GM19035 (cell line): ENCODE measurements at regions not wholly inside any gene's neighbourhood (a gene's known extent, or its start where the extent isn't known, plus 50 kb on each side); places are given as distances from the start of the nearest gene placed in this dataset.
A peak's percentile ranks its signal among the peaks of the same experiment; 100 is the strongest.

Experiments
- ATAC-seq: cut with Tn5 transposase; IDR thresholded peaks from one replicate; pipeline ENCODE4 v1.9.1; 2021; ENCODE audit not compliant: unreplicated experiment

DNA sequence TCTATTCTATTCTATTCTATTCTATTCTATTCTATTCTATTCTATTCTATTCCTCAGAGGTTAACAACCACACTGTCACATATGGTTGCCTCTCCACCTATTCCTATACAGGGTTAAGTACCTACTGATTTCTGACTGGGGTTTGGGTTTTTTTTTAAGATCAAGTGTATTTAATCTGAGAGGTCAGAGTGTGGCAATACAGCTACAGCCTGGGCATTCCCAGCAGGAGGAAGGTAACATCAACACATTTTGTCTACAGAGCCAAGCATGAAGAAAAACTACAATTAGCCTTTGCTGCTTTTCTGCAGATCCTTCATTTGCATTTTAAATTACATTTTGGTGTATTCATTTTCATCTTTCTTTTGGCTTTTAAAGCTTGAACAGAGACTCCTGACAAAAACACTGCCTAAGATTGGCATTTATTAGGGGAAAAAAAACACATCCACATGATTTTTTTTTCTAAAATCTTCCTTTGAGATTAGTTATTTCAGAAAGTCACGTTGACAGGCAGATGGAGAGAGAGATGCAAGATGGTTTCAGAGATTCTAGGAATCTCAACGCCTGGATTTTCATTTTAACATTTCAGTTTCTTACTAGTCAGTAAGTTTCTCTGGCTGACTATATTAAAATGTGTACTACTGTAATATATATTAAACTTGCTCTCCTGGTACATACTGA, 255.9 kb upstream of the TET2 start:
- no peak for ATAC-seq

DNA sequence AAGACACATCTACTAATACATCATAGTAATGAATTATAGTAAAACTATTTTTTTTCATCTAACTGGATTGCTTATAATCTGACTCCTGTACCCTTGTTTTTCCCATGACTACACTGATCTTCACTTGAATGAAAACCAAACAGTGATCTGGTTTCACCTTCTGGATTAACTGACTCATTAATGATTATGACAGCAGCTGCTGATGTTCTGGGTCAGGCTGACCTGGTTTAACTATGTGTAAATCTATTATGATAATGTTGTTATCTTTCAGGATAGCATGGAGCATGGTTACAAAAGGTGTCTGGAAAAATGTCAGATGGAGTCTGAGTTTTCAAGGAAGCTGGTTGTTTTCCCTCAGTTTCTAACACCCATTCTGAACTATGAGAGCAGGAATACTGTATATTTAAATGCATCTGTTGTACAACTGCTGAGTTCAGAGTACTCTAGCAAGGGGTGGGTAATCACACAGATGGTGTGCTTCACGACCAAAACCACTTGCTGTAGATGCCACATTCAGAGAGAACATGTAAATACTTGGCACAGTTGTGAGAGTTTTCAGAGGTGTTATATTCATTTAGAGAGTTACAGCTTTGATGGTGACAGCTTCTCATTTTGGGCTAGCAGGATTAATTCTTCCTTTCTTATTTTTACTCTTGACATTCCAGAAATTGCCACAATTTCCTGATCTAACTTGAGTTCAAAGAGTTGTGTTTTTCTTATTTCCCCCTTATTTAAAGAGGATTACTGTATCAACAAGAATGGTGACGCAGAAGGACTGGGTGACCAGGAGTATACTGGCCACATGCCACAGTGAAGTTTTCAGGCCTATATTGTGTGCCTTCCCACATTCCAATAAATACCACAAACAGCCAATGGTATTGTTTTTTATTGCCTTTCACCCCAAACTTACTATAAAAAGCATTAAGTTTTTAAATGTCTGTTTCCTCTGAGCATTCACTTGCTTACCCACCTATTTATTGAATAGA, 249.7 kb upstream of the TET2 start:
- peak; percentile 76 for ATAC-seq

DNA sequence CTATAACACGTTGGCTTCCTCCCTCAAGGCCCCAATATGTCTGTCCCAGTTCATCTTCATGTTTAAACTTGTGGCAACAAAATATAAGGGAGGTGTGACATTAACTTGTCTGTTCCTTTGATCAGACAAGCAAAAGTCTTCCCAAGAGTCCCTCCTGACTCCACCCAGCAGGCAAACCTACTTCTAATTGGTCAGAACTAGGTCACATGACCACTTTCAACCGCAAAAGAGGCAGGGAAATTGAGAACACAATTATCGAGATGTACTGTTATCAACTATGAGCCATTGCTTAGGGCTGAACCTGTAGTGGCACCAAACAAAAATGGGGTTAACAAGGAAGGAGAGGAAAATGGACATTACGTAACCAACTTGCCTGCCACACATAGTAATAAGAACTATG, 246.8 kb upstream of the TET2 start:
- ATAC-seq, result no peak

DNA sequence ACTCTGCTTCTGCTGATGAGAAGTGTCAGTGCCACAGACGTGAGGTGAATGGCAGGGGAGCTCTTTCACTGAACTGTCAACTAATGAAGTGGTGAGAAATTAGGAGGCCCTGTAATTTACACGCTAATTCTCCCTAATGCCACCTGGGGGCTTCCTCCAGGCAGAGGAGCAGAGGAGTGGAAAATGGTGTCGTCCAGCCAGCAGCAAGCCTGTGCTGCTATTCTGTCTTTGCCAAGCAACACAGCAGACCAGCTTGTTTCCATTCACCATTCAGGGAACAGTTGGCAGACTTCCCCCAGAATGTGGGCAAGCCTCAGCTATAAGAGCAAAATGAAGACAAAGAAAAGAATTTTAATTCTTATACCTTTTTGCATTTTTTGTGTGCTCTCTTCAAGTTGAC, 245.2 kb upstream of the TET2 start:
- no peak for ATAC-seq

DNA sequence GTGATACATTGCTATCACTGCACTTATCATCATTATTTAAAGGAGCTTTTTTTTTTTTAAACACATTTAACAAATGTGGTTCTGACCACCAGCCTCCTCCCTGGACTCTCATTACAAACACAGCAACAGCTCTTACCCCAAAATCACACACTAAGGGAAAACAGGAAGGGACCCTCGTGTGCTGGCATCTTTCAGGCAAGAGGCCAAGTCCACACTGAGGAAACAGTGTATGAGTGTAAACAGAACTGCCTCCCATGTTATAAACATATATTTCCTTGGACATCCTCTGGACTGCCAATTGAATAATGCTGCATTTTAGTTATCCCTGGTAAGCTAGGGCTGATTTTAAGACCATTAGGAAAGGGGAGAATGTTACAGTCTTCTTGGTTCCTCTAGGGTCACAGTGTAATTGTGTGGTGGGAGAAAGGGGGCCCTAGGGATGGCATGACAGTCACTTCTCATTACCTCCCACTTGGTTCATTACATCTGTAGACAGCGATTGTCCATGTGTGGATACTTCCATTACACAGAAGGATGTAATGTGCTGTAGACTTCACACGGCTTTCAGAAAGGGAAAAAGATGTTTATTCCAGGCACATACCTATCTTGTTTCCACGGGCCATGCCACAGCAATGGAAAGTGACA, 244.6 kb upstream of the TET2 start:
- no peak for ATAC-seq

DNA sequence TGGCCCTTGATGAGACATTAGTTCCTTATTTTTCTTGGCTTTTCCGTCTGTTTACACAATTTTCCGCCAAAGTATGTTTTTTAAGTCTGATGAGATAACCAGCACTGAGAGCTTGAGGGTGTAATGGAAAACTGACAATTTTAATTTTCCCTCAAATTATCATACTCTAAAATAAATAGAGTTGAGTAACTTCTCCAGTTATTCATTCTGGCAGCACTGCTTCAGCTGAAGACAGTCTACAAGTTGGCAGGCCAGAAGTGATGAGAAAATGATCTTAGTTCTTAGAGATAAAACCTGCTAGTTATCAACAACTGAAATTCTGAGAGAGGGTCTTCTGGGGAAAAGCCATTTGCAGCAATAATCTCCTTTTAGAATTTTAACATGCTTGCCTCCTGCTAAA, 241.6 kb upstream of the TET2 start:
- no peak for ATAC-seq

DNA sequence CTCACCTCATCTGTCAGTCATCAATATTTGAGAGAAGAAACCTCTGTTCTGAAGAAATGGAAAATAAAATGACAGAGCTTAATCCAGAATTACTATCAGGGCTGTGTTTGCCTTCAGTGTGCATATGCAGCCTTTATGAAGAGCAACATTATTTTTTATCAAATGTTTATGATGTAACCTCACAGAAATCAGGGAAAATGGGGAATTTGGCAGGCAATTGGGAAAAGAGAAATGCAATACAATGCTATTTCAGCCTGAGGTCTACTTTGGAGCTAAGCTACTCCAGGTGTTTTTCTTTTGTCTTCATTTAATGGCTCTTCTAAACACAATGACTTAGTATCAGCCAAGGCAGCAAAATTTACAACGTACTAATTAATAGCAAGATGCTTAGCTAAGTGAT, 241.1 kb upstream of the TET2 start:
- no peak for ATAC-seq

DNA sequence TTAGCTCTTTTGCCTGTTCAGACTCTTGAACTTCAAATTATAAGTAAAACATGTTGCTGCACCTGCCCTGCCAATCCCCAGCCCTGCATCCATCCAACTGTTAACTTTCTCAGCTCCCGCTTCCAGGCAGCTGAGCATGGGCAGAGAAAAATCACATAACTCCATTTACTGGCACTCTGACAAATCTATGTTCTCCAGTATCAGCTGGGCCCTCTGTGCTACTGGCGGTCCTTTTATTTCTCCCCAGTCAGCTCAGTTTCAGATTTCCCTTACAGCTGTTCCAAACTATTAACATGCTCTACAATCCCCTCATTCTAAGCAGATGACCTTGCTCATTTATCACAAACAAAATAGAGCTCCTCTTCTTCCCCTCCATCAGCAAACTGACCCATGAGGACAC, 240.4 kb upstream of the TET2 start:
- no peak for ATAC-seq

DNA sequence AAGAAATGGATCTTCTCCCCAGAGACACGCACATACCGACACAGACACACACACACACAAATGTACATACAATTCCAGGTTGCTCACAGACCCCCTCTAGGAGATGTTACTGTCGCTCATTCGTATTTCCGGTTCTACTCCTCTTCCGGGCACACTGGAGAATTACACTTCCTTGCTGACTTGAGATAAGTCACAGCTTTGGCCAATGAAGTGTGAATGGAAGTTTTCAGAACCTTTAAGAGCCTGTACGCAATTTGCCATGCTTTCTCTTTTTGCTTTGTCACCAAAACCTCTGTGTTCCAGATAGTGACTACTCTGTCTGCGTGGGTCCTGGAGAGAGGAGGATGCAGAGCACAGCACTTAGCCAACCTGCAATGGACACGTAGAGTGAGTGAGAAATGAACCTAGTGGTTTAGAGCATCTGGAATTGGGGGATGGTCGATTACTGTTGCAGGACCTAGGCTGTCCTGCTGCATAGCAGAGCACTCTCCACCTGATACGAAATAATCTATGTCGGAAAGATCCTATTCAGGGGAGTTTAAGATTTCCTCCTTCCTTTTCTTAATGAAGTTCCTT, 239.5 kb upstream of the TET2 start:
- ATAC-seq, result no peak

DNA sequence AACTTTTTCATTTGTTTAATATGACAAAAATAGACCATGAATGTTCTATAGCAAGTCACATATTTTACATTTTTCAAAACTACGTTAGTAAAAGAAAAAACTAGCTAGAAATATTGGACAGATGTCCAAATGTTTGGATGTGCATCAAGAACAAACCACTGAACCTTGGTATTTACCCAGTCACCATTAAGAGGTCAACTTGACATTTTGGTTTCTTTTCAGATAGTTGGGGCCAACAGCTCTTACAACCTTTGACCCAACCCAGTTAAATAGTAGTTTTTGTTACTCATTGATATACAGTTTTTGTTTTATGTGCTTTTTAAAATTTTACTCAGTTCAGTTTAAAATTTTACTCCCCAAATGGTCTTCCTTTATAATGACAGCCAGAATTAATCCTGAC, 238.7 kb upstream of the TET2 start:
- no peak for ATAC-seq

DNA sequence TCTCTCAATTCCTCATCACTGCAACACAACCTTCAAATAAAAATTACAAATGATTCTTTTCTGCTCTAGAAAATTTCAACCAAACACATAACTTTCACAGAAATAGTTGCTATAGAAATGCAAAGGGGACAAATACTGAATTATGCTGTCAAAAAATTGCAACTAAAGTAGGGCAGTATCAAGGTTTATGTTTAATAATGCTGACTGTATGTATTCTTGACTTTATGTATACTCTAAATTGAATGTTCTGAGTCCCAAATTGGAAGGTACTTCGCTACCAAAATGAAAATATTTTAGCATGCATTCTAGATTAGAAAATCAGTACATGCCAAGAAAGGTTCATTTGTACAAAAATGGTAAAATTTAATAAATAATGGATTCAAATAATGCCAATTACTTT, 237.3 kb upstream of the TET2 start:
- no peak for ATAC-seq

DNA sequence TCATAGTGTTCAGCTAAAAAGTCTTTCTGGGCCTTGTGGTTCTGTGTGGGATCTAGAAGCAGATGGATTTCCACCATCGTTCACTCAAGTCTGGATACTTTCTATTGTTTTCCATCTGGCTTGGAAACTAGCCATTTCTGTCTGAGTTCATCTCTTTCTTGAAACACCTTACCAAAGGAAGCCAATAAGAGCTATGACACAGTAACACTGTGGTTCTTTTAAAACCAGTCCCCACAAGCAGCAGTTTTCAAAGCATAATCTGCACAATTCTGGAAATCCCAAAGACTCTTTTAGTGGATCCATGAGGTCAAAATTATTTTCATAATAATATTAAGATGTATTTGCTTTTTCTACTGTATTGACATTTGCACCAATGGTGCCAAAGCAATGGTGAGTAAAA, 234.2 kb upstream of the TET2 start:
- ATAC-seq, result no peak

DNA sequence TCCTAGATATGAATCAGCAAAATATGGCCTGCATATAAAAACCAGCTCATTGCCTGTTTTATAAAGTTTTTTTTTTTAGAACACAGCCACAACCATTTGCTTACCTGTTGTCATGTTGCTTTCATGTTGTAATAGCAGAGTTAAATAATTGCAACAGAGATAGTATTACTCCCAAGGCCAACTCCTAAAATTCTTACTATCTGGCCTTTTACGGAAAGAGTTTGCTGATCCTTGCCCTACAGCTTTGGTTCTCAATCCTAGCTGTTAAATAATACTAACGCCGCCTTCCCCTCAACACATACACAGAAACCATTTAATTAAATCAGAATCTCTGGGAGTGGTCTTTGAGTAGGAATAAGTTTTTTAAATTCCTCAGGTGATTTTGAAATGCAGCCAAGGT, 231.3 kb upstream of the TET2 start:
- ATAC-seq, result no peak

DNA sequence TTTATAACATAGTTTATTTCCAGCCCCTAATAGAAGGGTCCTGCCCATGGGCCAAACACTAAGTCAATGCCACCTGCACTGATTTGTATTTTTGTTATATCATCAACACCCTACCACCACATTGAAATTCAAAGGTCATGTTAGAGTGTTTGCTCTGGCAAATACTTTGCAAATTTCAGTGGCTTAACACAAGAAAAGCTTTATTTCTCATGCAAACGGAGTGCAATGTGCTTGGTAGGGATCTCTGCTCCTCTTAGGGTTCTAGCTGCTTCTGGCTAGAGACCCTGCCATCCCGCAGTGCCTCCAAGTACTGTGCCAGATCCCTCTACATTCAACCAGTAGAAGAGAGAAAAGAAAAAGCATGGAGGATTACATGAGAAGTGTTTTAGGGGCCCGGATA, 230.8 kb upstream of the TET2 start:
- no peak for ATAC-seq

DNA sequence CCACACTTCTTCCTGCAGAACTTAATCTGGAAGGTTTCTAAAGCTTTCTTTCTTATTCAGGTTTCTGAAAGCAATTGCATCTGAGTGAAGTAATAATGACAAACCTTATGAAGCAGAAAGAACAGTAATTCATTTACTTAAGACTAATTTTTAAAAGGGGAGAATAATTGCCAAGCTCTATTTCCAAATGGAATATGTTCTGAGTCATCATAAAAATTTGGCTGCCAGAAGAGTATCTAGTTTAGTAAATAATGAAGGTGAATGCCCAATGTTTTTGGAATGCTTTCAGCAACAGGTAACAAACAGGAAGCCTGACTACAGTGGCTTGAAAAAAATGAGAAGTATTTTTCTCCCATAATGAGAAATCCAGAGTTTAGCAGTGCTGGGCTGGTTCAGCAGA, 227.3 kb upstream of the TET2 start:
- no peak for ATAC-seq

DNA sequence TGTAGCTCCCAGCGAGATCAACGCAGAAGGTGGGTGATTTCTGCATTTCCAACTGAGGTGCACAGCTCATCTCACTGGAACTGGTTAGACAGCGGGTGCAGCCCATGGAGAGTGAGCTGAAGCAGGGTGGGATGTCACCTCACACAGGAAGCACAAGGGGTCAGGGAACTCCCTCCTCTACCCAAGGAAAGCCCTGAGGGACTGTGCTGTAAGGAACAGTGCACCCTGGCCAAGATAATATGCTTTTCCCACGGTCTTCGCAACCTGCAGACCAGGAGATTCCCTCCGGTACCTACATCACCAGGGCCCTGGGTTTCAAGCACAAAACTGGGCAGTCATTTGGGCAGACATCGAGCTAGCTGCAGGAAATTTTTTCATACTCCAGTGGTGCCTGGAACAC, 216.4 kb upstream of the TET2 start:
- no peak for ATAC-seq

DNA sequence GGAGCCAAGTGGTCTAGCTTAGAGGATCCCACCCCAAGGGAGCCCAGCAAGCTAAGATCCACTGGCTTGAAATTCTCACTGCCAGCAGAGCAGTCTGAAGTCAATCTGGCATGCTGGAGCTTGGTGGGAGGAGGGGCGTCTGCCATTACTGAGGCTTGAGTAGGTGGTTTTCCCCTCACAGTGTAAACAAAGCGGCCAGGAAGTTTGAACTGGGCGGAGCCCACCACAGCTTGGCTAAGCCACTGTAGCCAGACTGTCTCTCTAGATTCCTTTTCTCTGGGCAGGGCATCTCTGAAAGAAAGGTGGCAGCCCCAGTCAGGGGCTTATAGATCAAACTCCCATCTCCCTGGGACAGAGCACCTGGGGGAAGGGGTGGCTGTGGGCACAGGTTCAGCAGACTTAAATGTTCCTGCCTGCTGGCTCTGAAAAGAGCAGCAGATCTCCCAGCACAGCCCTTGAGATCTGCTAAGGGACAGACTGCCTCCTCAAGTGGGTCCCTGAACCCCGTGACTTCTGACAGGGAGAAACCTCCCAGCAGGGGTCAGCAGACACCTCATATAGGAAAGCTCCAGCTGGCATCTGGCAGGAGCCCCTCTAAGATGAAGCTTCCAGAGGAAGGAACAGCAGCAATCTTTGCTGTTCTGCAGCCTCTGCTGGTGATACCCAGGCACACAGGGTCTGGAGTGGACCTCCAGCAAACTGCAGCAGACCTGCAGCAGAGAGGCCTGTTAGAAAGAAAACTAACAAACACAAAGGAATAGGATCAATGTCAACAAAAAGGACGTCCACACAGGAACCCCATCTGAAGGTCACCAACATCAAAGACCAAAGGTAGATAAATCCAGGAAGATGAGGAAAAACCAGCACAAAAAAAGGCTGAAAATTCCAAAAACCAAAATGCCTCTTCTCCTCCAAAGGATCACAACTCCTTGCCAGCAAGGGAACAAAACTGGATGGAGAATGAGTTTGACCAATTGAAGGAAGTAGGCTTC, 215.6 kb upstream of the TET2 start:
- peak; percentile 69 for ATAC-seq

DNA sequence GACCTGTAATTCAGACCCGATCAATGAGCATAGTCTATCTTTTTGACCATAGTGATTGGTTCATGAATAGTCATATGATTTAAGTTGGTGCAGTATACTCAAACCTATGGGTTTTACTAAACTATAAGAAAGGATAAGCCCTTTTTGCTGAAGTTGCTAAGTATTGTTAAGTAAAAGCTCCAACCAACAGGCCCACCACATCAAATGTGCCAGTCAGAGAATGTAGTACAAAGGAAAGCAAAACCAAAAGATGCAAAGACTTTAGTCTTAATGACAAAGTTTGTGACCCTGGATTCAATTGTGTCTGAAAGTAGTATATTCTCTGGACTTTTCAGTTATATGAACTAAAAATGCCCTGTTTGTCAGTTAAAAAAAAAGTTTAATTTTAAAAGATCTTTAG, 208.1 kb upstream of the TET2 start:
- no peak for ATAC-seq

DNA sequence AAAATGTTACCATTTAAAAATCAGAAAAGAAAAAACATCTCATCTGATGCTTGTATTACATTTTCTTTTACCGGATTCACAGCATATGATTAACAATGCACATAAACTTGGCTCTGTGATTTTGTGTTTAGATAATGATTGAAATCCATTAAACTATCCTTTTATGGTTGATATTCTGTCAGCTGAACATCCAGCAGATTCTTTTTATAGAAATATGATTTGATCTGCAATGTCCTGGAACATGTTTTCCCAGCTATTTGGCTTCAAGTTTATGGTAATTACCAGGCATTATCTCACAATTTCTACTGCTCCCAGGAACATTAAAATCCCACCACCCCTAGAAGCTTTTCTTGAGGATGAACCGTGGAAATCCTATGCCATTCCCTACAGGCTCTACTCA, 205.7 kb upstream of the TET2 start:
- no peak for ATAC-seq

DNA sequence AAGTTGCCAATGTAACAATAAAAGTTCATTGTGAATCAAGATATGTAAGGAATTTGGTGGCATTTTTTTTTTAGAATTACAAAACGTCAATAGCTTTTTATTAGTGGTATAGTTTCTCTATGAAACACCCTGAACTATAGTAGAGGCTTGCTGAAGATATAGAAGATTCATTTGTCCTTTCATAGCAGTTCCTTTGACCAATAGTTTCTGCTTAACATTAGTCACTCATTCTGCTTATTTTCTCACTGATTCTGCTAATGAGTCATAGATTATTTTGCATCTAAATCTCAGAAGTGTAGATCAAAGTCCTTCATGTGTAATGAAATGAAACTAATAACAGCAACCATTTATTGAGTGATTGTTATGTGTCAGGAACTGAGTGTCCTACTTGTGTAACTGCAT, 205.0 kb upstream of the TET2 start:
- peak; percentile 68 for ATAC-seq
